Suprapubic skin (tissue), 4 donors: ENCODE measurements at regions not wholly inside any gene's neighbourhood (a gene's known extent, or its start where the extent isn't known, plus 50 kb on each side); places are given as distances from the start of the nearest gene placed in this dataset.
"Not testable (repeated sequence)": the region's sequence is repeated elsewhere in the genome, so short reads cannot be mapped to it uniquely, and the experiment has no call there.

Source experiments
- DNase-seq, 2 donors: peaks; one replicate each; pipeline ENCODE4 v3.0.0-alpha.2; 2019; ENCODE audit warnings: low spot score in 2 of 2
- H3K27ac ChIP-seq: fragments of 200-600 bp; sonication (generic); one replicate; pipeline ENCODE4 v1.5.1; 2019
- H3K27me3 ChIP-seq: fragments of 200-600 bp; sonication (generic); one replicate; pipeline ENCODE4 v1.5.1; 2019
- H3K36me3 ChIP-seq: fragments of 200-600 bp; sonication (generic); one replicate; pipeline ENCODE4 v1.5.1; 2019
- H3K4me1 ChIP-seq: fragments of 200-600 bp; sonication (generic); one replicate; pipeline ENCODE4 v1.5.1; 2019
- H3K4me3 ChIP-seq: fragments of 200-600 bp; sonication (generic); one replicate; pipeline ENCODE4 v1.5.1; 2019; ENCODE audit warnings: mild to moderate bottlenecking
- H3K9me3 ChIP-seq: fragments of 200-600 bp; sonication (generic); one replicate; pipeline ENCODE4 v1.5.1; 2019
- CTCF ChIP-seq, 2 donors: fragments of 200-600 bp in 1 of 2; fragments of 450-650 bp in 1 of 2; sonication (generic) in 1 of 2; IDR thresholded peaks; one replicate each; pipeline ENCODE4 v1.5.1; 2016 to 2019; ENCODE audit warnings: antibody characterized with exemption in 2 of 2, mild to moderate bottlenecking in 1 of 2, moderate library complexity in 1 of 2
- EP300 ChIP-seq: sonication (generic); formaldehyde crosslinking; IDR thresholded peaks from one replicate; pipeline ENCODE4 v1.6.1; 2017; ENCODE audit warnings: antibody characterized with exemption
- POLR2A ChIP-seq, 2 donors: fragments of 450-650 bp; IDR thresholded peaks; one replicate each; pipeline ENCODE4 v1.6.1; 2017; ENCODE audit warnings: antibody characterized with exemption in 2 of 2, mild to moderate bottlenecking in 2 of 2, moderate library complexity in 2 of 2
- POLR2AphosphoS5 ChIP-seq, 3 donors: sonication (generic); formaldehyde crosslinking; IDR thresholded peaks; one replicate each; pipeline ENCODE4 v1.6.1; 2017; ENCODE audit warnings: antibody characterized with exemption in 3 of 3
- WGBS: methylation state at CpG from one replicate; pipeline ENCODE4 v1.1.5; 2018; 5-methylcytosine and 5-hydroxymethylcytosine counted together

- 82% methylated on average over 3 of the region's 3 CpGs for WGBS
- Histone ChIP-seq H3K4me1 (peaks cover 13% of the 10 kb centered on the region), H3K27ac (no peak overlapping the region), H3K4me3 (no peak overlapping the region), H3K27me3 (no peaks in the 10 kb centered on the region), H3K9me3 (no peaks in the 10 kb centered on the region), H3K36me3 (no peaks in the 10 kb centered on the region)
- DNase-seq, result no peak
- TF ChIP-seq POLR2A (IDR thresholded peaks at IDR 0.05), result no peak
- TF ChIP-seq POLR2AphosphoS5 (IDR thresholded peaks at IDR 0.05), result no peak
- TF ChIP-seq CTCF (IDR thresholded peaks at IDR 0.05), result no peak
- no peak for TF ChIP-seq EP300
Measured at GRCh38 chrX:39691724-39692123, 406.0 kb downstream of the BCOR start.

GRCh38 chrX:39692796-39693195 is 405.0 kb downstream of the BCOR start:
- WGBS, result 32% methylated on average over 4 of the region's 4 CpGs
- Histone ChIP-seq H3K4me1 (peaks cover 13% of the 10 kb centered on the region), H3K36me3 (no peaks in the 10 kb centered on the region), H3K9me3 (no peaks in the 10 kb centered on the region), H3K27me3 (no peaks in the 10 kb centered on the region), H3K27ac (no peak overlapping the region), H3K4me3 (no peak overlapping the region)
- no peak for DNase-seq
- TF ChIP-seq EP300 (no peak), POLR2A (IDR thresholded peaks at IDR 0.05) (no peak), POLR2AphosphoS5 (IDR thresholded peaks at IDR 0.05) (no peak), CTCF (IDR thresholded peaks at IDR 0.05) (no peak)

- H3K4me3 ChIP-seq, result no peak overlapping the region
- WGBS, result 39% methylated on average over 7 of the region's 7 CpGs
- no peaks in the 10 kb centered on the region for H3K36me3 ChIP-seq
- H3K27ac ChIP-seq, result no peak overlapping the region
- peaks cover 10% of the 10 kb centered on the region for H3K4me1 ChIP-seq
- H3K9me3 ChIP-seq, result no peaks in the 10 kb centered on the region
- no peak for DNase-seq
- H3K27me3 ChIP-seq, result no peaks in the 10 kb centered on the region
- TF ChIP-seq POLR2AphosphoS5 (IDR thresholded peaks at IDR 0.05), result no peak
- no peak for TF ChIP-seq EP300
- no peak for TF ChIP-seq CTCF (IDR thresholded peaks at IDR 0.05)
- TF ChIP-seq POLR2A (IDR thresholded peaks at IDR 0.05), result no peak
Measured at GRCh38 chrX:39693298-39693697, 404.5 kb downstream of the BCOR start.

- H3K27me3 ChIP-seq, H3K4me3 ChIP-seq, H3K4me1 ChIP-seq, DNase-seq, H3K36me3 ChIP-seq, H3K27ac ChIP-seq, H3K9me3 ChIP-seq: not testable (repeated sequence)
- 91% methylated on average over 5 of the region's 5 CpGs for WGBS
Measured at GRCh38 chrX:39702636-39703035, 395.1 kb downstream of the BCOR start.

GRCh38 chrX:39703307-39703706 is 394.5 kb downstream of the BCOR start:
- TF ChIP-seq POLR2A (IDR thresholded peaks at IDR 0.05) (no peak), POLR2AphosphoS5 (IDR thresholded peaks at IDR 0.05) (no peak), CTCF (IDR thresholded peaks at IDR 0.05) (no peak), EP300 (no peak)
- DNase-seq, result no peak
- no peak overlapping the region for H3K4me3 ChIP-seq
- no peaks in the 10 kb centered on the region for H3K36me3 ChIP-seq
- no peaks in the 10 kb centered on the region for H3K9me3 ChIP-seq
- no peaks in the 10 kb centered on the region for H3K27me3 ChIP-seq
- no peak overlapping the region for H3K27ac ChIP-seq
- H3K4me1 ChIP-seq, result no peaks in the 10 kb centered on the region
- 78% methylated on average over 3 of the region's 3 CpGs for WGBS

- Histone ChIP-seq H3K4me1 (no peaks in the 10 kb centered on the region), H3K36me3 (no peaks in the 10 kb centered on the region), H3K9me3 (no peaks in the 10 kb centered on the region), H3K27ac (no peak overlapping the region), H3K27me3 (no peaks in the 10 kb centered on the region), H3K4me3 (no peak overlapping the region)
- no peak for DNase-seq
- WGBS, result 82% methylated on average over 5 of the region's 5 CpGs
- TF ChIP-seq POLR2A (IDR thresholded peaks at IDR 0.05), result no peak
- TF ChIP-seq CTCF (IDR thresholded peaks at IDR 0.05), result no peak
- TF ChIP-seq POLR2AphosphoS5 (IDR thresholded peaks at IDR 0.05), result no peak
- TF ChIP-seq EP300, result no peak
Measured at GRCh38 chrX:39704590-39704989, 393.2 kb downstream of the BCOR start.
